ELR (cell line): ENCODE measurements at regions not wholly inside any gene's neighbourhood (a gene's known extent, or its start where the extent isn't known, plus 50 kb on each side); places are given as distances from the start of the nearest gene placed in this dataset.

Source experiments
- DNase-seq: peaks from one replicate; pipeline ENCODE4 v3.0.0-alpha.2; 2015; ENCODE audit warnings: low read depth

DNA sequence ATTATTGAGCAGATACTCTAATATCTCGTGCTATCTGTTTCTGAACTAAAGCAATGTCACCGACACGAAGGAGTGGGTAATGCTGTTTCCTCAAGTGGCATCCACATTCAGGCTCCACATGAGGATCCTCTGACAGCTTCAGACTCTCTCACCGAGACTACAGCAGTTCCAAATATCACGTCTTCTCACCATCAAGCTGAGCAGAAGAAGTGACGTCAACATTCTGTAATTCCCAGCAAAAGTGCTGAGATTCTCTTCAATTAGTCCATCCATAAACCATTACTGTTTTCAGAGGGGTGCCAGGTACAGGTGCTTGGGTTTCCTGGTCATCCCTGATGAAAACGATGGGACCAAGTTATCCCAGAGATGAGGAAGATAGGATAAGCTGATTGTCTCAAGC is 110.0 kb upstream of the DACH1 start:
- no peak for DNase-seq

GRCh38 chr13:71967990-71968389 is 101.0 kb upstream of the DACH1 start:
- DNase-seq, result peak; percentile 28

GRCh38 chr13:71964491-71965100 is 97.6 kb upstream of the DACH1 start:
- DNase-seq, result peak; percentile 21

- no peak for DNase-seq
Measured at GRCh38 chr13:71962735-71963134, 95.7 kb upstream of the DACH1 start.

DNA sequence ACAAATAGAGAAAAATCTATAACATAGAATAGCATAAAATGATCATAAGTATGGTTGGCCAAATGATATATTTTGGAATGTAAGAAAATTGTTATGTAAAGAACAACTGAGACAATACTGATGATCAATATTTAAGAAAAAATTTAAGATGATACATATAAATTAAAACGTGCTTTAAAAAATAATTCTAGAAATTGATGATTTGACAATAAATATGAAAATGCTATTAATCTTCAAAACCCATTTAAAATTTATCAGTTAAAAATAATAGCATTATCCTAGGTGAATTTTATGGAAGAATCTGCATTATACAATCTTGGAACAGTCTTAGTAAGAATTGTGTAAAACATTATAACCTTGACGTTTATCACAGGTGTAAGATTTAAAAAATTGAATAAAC is 95.1 kb upstream of the DACH1 start:
- no peak for DNase-seq

DNA sequence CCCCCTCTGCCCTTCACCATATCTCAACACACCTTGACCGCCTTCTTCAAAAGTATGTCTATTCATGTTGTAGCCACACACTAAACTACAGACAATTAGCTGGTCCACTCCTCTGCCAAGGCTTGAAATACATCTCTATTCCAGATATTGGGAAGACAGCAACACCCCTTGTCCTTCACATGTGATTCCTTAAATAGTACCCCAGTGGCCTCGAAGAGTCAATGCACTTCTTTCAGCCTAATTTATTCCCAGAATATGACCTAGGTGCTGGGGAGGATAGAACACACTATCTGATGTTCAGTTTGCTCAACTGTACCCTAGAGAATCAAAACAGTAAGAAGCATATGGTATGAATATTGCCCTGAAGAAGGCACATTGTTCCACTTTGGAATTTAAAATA is 82.4 kb upstream of the DACH1 start:
- DNase-seq, result no peak

DNA sequence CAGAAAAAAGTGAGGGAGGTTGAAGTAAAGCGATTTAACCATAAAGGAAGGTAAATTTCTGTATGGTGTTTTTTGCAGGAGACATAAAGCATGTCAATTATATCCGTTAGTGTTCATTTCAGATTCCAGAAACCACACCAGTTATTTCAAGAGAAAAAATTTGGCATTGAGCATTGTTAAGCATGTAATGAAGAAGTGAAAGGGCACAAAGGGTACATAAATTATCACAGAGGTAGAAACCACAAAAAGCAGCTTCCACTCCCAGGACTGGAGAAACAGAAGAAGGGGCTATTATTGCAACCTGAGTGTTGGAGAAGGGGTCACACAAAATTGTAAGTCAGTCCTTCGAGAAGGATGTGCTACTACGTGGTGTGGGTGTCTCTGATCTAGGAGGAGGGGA is 72.2 kb upstream of the DACH1 start:
- no peak for DNase-seq

- DNase-seq, result no peak
Measured at GRCh38 chr13:71935166-71935840, 68.3 kb upstream of the DACH1 start.

- no peak for DNase-seq
Measured at GRCh38 chr13:71924931-71925330, 57.9 kb upstream of the DACH1 start.

GRCh38 chr13:71922194-71922593 is 55.2 kb upstream of the DACH1 start:
- DNase-seq, result no peak
